ENCODE measurements at regions not wholly inside any gene's neighbourhood (a gene's known extent, or its start where the extent isn't known, plus 50 kb on each side); places are given as distances from the start of the nearest gene placed in this dataset.

DNA sequence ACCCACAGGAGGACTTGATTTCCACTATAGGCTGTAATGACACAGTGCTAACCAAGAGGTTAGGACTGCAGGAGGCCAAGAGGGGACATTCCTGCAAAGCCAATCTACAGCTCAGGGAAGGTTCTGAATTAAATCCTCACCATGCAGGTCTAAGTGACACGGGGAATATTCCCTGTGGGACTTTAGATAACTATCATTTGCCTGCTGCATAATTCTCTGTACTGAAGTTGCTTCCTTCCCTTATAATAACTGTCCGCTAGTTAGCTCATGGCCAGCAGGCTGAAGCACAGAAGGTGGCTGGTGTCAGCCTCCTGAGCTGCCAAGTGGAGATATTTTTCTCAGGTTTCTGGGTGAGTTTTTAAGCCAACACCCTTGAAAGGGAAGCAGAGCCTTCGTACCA, 74.6 kb upstream of the SOX9 start:
- H3K9me2 ChIP-seq (replicated peaks; ENCODE audit: insufficient read depth, low read length) = no peaks in the 10 kb centered on the region; the same call in 1 of the 2 replicates
- no peak overlapping the region for H3K4me2 ChIP-seq (ENCODE audit: low read depth, low read length, poor library complexity, severe bottlenecking)
- H3F3A ChIP-seq (ENCODE audit: insufficient read depth) = no peaks in the 10 kb centered on the region
- H3K79me2 ChIP-seq (ENCODE audit: insufficient read depth, low read length) = no peaks in the 10 kb centered on the region
- H3K36me3 ChIP-seq (ENCODE audit: low read length) = no peaks in the 10 kb centered on the region
- H3K9ac ChIP-seq (ENCODE audit: low read length) = no peak overlapping the region
- no peak overlapping the region for H2AFZ ChIP-seq (ENCODE audit: low read depth, low read length, severe bottlenecking)
- no peak for TF ChIP-seq EZH2phosphoT487 (conservative IDR thresholded peaks at IDR 0.05; ENCODE audit: low read length)
- TF ChIP-seq, protein P1, sequence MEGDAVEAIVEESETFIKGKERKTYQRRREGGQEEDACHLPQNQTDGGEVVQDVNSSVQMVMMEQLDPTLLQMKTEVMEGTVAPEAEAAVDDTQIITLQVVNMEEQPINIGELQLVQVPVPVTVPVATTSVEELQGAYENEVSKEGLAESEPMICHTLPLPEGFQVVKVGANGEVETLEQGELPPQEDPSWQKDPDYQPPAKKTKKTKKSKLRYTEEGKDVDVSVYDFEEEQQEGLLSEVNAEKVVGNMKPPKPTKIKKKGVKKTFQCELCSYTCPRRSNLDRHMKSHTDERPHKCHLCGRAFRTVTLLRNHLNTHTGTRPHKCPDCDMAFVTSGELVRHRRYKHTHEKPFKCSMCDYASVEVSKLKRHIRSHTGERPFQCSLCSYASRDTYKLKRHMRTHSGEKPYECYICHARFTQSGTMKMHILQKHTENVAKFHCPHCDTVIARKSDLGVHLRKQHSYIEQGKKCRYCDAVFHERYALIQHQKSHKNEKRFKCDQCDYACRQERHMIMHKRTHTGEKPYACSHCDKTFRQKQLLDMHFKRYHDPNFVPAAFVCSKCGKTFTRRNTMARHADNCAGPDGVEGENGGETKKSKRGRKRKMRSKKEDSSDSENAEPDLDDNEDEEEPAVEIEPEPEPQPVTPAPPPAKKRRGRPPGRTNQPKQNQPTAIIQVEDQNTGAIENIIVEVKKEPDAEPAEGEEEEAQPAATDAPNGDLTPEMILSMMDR (IDR thresholded peaks at IDR 0.05; ENCODE audit: insufficient read depth, low read length, poor library complexity, severe bottlenecking) = no peak
- H3K4me3 ChIP-seq (ENCODE audit: insufficient read depth, low read length, poor library complexity, severe bottlenecking) = no peak overlapping the region
- H3K27me3 ChIP-seq (ENCODE audit: low read length) = no peaks in the 10 kb centered on the region
- no peak overlapping the region for H3K27ac ChIP-seq (ENCODE audit: low read depth, low read length)
- H3K9me3 ChIP-seq (ENCODE audit: insufficient read depth, low read length) = no peaks in the 10 kb centered on the region
- no peaks in the 10 kb centered on the region for H4K20me1 ChIP-seq (ENCODE audit: low read depth, low read length)

DNA sequence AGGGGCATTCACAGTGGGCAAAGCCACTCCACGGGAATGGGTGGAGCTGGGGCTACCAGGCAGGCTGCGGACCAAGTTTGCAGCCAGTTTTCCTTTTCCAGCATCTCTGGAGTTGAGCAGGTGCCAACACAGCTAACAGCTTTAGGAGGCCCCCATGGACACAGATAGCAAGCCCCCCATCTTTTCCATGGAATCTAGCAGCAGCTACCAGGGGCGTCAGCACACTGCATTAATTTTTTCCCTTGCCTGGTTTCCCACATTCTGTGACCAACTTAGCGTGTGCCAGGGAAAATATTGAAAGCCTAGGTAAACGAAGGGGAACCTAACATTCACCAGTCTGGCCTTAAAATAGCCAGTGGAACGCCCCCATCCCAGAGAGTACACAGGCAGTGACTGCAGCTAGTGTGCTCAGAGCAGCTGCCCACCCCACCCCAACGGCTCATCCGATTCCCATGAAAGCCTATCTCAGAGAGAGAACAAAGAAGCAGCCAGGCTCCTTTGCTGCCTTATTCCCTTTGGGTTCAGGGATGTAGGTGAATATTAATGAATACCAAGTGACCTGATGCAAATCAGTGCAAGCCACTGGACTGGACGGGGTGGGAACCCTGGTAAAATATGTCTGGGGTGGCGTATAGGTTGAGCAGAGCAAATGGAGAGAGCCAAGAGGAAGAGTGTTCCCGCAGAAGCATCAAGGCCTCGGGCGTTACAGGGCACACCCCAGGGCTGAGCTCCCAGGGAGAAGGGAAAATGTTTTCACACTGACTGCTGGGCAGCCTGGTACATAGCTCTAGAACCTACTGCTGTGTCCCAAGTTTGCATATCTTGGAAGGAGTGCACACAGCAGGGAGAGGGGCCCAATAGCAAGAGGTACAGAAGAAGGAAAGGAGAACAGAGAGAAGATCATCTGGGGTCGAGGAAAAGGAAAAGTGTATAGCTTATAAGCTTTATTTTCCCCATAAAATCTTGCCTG, 73.9 kb upstream of the SOX9 start:
- no peaks in the 10 kb centered on the region for H3K27me3 ChIP-seq (ENCODE audit: low read length)
- no peak overlapping the region for H2AFZ ChIP-seq (ENCODE audit: low read depth, low read length, severe bottlenecking)
- H3K9me3 ChIP-seq (ENCODE audit: insufficient read depth, low read length) = no peaks in the 10 kb centered on the region
- H3K4me2 ChIP-seq (ENCODE audit: low read depth, low read length, poor library complexity, severe bottlenecking) = no peak overlapping the region
- no peak overlapping the region for H3K4me3 ChIP-seq (ENCODE audit: insufficient read depth, low read length, poor library complexity, severe bottlenecking)
- no peaks in the 10 kb centered on the region; the same call in 1 of the 2 replicates for H3K9me2 ChIP-seq (replicated peaks; ENCODE audit: insufficient read depth, low read length)
- H3K9ac ChIP-seq (ENCODE audit: low read length) = no peak overlapping the region
- H3F3A ChIP-seq (ENCODE audit: insufficient read depth) = no peaks in the 10 kb centered on the region
- H3K79me2 ChIP-seq (ENCODE audit: insufficient read depth, low read length) = no peaks in the 10 kb centered on the region
- H3K36me3 ChIP-seq (ENCODE audit: low read length) = no peaks in the 10 kb centered on the region
- H3K27ac ChIP-seq (ENCODE audit: low read depth, low read length) = no peak overlapping the region
- TF ChIP-seq, protein P1 (IDR thresholded peaks at IDR 0.05; ENCODE audit: insufficient read depth, low read length, poor library complexity, severe bottlenecking) = no peak
- no peak for TF ChIP-seq EZH2phosphoT487 (conservative IDR thresholded peaks at IDR 0.05; ENCODE audit: low read length)
- H4K20me1 ChIP-seq (ENCODE audit: low read depth, low read length) = no peaks in the 10 kb centered on the region

DNA sequence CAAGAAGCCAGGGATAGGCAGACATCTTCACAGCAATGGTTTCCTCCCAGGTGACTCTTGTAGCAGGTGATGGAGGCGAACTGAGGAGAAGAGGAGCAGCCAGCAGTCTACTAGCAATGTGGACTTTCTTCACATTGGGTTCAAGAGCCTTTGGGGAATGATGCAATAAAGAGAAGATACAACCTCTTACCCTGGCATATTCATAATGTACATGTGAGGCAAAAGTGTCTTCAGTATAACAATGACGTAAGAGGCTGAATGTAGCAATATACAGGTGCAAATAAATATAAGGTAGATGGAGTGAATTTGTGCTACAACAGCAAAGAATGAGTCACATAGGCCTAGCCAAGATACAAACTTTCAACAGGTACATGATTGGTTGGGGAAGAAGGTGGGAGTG, 70.9 kb upstream of the SOX9 start:
- Histone ChIP-seq H3K4me3 (ENCODE audit: insufficient read depth, low read length, poor library complexity, severe bottlenecking) (no peak overlapping the region), H3K9me3 (ENCODE audit: insufficient read depth, low read length) (no peaks in the 10 kb centered on the region), H3K79me2 (ENCODE audit: insufficient read depth, low read length) (no peaks in the 10 kb centered on the region), H4K20me1 (ENCODE audit: low read depth, low read length) (no peaks in the 10 kb centered on the region), H3K9ac (ENCODE audit: low read length) (no peak overlapping the region), H3K27ac (ENCODE audit: low read depth, low read length) (no peak overlapping the region), H3K9me2 (replicated peaks; ENCODE audit: insufficient read depth, low read length) (no peaks in the 10 kb centered on the region; the same call in 1 of the 2 replicates), H3K4me2 (ENCODE audit: low read depth, low read length, poor library complexity, severe bottlenecking) (no peak overlapping the region), H3K27me3 (ENCODE audit: low read length) (no peaks in the 10 kb centered on the region), H3K36me3 (ENCODE audit: low read length) (no peaks in the 10 kb centered on the region), H2AFZ (ENCODE audit: low read depth, low read length, severe bottlenecking) (no peak overlapping the region), H3F3A (ENCODE audit: insufficient read depth) (no peaks in the 10 kb centered on the region)
- TF ChIP-seq EZH2phosphoT487 (conservative IDR thresholded peaks at IDR 0.05; ENCODE audit: low read length) = no peak
- TF ChIP-seq, protein P1 (IDR thresholded peaks at IDR 0.05; ENCODE audit: insufficient read depth, low read length, poor library complexity, severe bottlenecking) = no peak
